ENCODE measurements at regions not wholly inside any gene's neighbourhood (a gene's known extent, or its start where the extent isn't known, plus 50 kb on each side); places are given as distances from the start of the nearest gene placed in this dataset.

DNA sequence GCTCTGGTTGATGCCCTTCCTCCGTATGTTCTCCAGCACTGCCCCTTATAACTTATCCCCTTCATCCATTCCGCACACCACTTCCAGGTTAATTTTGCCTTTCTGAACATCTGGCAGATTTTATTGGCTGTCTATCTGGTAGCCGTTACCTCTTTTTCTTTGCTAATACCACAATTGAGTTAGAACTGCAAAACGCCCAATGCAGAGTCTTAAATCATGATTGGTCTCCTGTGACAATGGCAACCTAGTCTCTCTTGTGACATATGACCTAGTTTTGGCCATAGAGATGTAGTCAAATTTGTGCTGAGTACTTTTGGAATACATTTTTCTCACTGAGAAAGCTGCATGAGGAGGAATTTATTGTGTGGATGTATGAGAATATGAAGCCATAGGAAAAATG lies 365.7 kb upstream of the PRR16 start:
- TF ChIP-seq CTCF (IDR thresholded peaks at IDR 0.05) = no peak
- no peak for TF ChIP-seq POLR2A (IDR thresholded peaks at IDR 0.05)
